GM18870 (cell line): ENCODE measurements at regions not wholly inside any gene's neighbourhood (a gene's known extent, or its start where the extent isn't known, plus 50 kb on each side); places are given as distances from the start of the nearest gene placed in this dataset.

Experiments used
- ATAC-seq: cut with Tn5 transposase; IDR thresholded peaks from one replicate; pipeline ENCODE4 v1.9.1; 2021; ENCODE audit warnings: moderate library complexity; ENCODE audit not compliant: unreplicated experiment

- no peak for ATAC-seq
Measured at GRCh38 chr10:31754803-31755624, 173.6 kb downstream of the ARHGAP12 start.

GRCh38 chr10:31753681-31754080 is 174.9 kb downstream of the ARHGAP12 start:
- ATAC-seq, result no peak

DNA sequence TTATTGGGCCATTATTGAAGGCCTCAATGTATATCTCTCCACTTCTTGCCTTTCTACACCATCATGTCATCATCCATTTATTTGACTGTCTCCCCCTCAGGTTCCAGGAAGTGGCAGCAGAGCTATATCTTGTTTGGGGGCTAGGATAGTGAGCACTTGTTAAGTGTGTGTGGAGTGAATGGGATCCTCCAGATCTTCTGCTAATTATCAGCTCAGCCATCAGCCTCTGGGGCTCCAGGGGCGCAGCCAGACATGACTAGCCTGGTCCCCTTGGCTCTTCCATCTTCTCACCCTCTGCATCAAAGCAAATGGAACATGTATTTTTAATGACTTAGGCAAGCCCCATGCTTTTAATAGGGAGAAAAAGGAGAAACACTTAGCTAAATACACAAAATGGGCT is 176.5 kb downstream of the ARHGAP12 start:
- ATAC-seq, result no peak

GRCh38 chr10:31751738-31752080 is 176.9 kb downstream of the ARHGAP12 start:
- ATAC-seq, result no peak

DNA sequence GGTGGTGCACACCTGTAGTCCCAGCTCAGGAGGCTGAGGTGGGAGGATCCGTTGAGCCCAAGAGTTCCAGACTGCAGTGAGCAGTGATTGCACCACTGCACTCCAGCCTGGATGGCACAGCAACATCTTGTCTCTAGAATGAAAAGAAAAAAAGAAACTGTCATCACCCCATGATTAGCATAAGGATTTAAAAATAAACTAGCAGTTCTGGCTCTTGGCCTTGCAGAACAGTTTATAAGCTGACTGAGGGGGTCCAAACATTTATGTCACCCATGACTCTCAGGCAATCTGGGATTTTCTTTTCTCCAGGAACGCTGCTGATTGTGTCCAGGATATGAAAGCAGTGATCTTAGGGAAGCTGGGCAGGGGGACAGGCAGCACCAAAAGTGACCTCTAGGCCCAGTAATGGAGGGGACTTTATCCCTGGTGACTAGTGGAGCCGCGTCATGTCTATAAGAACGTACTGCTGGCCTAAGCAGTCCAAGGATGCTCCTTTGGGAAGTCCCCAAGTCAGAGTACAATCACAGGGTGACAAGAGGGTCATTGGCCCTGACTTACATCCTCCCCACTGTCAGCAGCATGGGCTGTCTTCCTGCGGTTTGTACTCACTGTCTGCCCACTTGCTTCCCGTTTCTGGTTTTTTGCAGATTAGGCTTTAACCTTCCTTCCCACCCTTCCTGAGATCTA is 177.4 kb downstream of the ARHGAP12 start:
- no peak for ATAC-seq

DNA sequence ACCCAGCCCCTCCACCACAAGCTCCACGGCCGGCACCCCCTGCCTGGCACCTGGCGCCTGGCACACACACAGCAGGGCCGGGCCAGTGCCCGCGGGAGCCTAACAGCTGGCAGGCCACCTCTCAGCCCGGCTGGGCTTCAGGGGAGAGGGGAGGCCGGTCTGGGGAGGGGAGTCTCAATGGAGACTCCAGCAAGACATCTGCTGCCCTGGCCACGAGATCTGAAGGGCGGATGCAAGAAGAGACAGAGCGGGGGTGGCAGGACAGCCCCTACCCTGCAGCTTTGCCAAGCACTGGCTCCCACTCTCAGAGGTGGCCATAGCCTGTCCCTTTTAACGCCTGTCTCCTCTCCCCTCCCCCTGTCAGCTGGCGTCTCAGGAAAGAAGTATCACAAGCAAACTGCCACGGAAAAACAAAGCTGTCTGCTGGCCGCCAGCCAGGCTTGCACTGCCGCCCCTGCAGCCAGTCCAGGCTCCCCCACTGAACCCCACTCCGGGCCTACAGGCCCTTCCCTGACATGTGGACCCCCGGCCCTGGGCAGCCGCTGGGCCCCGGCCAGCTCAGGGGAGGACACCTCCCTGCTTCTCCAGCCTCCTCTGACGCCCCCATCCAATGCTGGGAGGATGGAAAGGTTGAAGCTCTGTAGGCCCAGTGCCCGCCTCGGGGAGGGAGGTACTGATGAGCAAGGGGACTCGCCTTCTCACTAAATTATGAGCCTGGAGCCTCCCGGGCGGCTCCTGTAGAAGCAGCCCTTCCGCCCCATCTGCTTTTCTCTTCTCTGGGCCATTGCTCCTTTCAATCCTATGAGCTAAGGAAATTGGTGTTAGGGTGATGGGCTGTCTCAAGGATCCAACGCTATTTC is 178.4 kb downstream of the ARHGAP12 start:
- no peak for ATAC-seq

GRCh38 chr10:31749301-31749700 is 179.3 kb downstream of the ARHGAP12 start:
- no peak for ATAC-seq

GRCh38 chr10:31745612-31746376 is 182.8 kb downstream of the ARHGAP12 start:
- ATAC-seq, result no peak

GRCh38 chr10:31744025-31744424 is 184.6 kb downstream of the ARHGAP12 start:
- no peak for ATAC-seq

- ATAC-seq, result no peak
Measured at GRCh38 chr10:31742255-31742654, 186.4 kb downstream of the ARHGAP12 start.

DNA sequence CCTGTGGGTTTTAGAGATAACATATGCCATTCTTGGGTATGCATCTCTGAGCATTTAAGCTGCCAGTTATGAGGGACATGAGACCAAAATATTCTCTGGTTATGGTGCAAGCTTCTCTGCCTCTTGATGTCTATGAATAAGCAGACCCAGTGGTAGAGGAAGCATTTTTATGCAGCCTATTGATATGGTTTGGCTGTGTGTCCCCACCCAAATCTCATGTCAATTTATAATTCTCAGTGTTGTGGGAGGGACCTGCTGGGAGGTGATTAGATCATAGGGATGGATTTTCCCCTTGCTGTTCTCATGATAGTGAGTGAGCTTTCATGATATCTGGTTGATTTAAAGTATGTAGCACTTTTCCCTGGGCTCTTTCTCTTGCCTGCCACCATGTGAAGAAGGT is 187.2 kb downstream of the ARHGAP12 start:
- ATAC-seq, result no peak

- no peak for ATAC-seq
Measured at GRCh38 chr10:31739711-31740110, 188.9 kb downstream of the ARHGAP12 start.

GRCh38 chr10:31739146-31739545 is 189.5 kb downstream of the ARHGAP12 start:
- no peak for ATAC-seq

- ATAC-seq, result no peak
Measured at GRCh38 chr10:31731711-31732110, 196.9 kb downstream of the ARHGAP12 start.

- ATAC-seq, result no peak
Measured at GRCh38 chr10:31730776-31731175, 197.9 kb downstream of the ARHGAP12 start.

- ATAC-seq, result no peak
Measured at GRCh38 chr10:31728698-31729224, 199.9 kb downstream of the ARHGAP12 start.

- ATAC-seq, result no peak
Measured at GRCh38 chr10:31725436-31725835, 203.2 kb downstream of the ARHGAP12 start.

DNA sequence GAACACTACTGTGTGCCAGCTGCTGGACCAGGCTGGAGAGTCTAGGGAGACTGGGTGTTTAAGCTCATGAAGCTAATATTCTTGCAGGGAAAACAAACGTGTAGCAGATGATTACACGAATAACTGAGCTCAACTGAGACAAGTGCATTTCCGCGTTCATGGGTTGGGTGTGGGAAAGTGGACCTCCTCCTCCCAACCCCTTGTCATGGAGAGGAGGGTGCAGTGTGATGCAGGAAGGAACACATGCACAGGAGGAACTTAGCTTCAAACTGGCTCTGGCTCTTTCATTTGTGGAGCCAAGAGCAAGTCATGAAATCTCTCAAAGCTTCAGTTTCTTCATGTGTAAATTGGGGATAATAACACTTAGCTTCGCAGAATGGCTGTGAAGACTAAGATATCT is 204.3 kb downstream of the ARHGAP12 start:
- ATAC-seq, result no peak

- ATAC-seq, result no peak
Measured at GRCh38 chr10:31723106-31723750, 205.4 kb downstream of the ARHGAP12 start.

- no peak for ATAC-seq
Measured at GRCh38 chr10:31721096-31721495, 207.5 kb downstream of the ARHGAP12 start.
